IPS-NIHi11 (cell line): ENCODE measurements at regions not wholly inside any gene's neighbourhood (a gene's known extent, or its start where the extent isn't known, plus 50 kb on each side); places are given as distances from the start of the nearest gene placed in this dataset.
"Not testable (repeated sequence)": the region's sequence is repeated elsewhere in the genome, so short reads cannot be mapped to it uniquely, and the experiment has no call there.

Source experiments
- DNase-seq: peaks from one replicate; pipeline ENCODE4 v3.0.0; 2012; ENCODE audit warnings: mixed read lengths, low spot score

GRCh38 chr18:30451981-30452380 lies 590.6 kb downstream of the DSC3 start:
- no peak for DNase-seq

- no peak for DNase-seq
Observed at GRCh38 chr18:30450927-30451326, 591.6 kb downstream of the DSC3 start.

GRCh38 chr18:30446605-30447004 lies 595.9 kb downstream of the DSC3 start:
- DNase-seq = no peak

GRCh38 chr18:30444544-30444943 lies 598.0 kb downstream of the DSC3 start:
- no peak for DNase-seq

GRCh38 chr18:30440351-30440750 lies 602.2 kb downstream of the DSC3 start:
- DNase-seq = no peak

- no peak for DNase-seq
Observed at GRCh38 chr18:30439174-30439573, 603.4 kb downstream of the DSC3 start.

GRCh38 chr18:30432349-30432748 lies 610.2 kb downstream of the DSC3 start:
- no peak for DNase-seq

GRCh38 chr18:30419399-30419798 lies 623.1 kb downstream of the DSC3 start:
- DNase-seq = not testable (repeated sequence)

GRCh38 chr18:30415903-30416302 lies 626.6 kb downstream of the DSC3 start:
- DNase-seq = no peak

- no peak for DNase-seq
Observed at GRCh38 chr18:30409120-30409519, 633.4 kb downstream of the DSC3 start.

GRCh38 chr18:30406728-30407127 lies 635.8 kb downstream of the DSC3 start:
- no peak for DNase-seq

- no peak for DNase-seq
Observed at GRCh38 chr18:30405038-30405437, 637.5 kb downstream of the DSC3 start.

GRCh38 chr18:30404422-30404821 lies 638.1 kb downstream of the DSC3 start:
- DNase-seq = no peak

GRCh38 chr18:30403278-30403677 lies 639.3 kb downstream of the DSC3 start:
- DNase-seq = no peak

GRCh38 chr18:30387401-30387800 lies 655.1 kb downstream of the DSC3 start:
- no peak for DNase-seq

GRCh38 chr18:30386624-30387023 lies 655.9 kb downstream of the DSC3 start:
- DNase-seq = no peak

GRCh38 chr18:30385684-30386083 lies 656.9 kb downstream of the DSC3 start:
- DNase-seq = no peak

GRCh38 chr18:30381826-30382225 lies 660.7 kb downstream of the DSC3 start:
- DNase-seq = no peak

GRCh38 chr18:30378097-30378496 lies 664.4 kb downstream of the DSC3 start:
- no peak for DNase-seq

- DNase-seq = peak; percentile 32
Observed at GRCh38 chr18:30376515-30376914, 666.0 kb downstream of the DSC3 start.

- no peak for DNase-seq
Observed at GRCh38 chr18:30361864-30362540, 680.5 kb downstream of the DSC3 start.

- no peak for DNase-seq
Observed at GRCh38 chr18:30359521-30359920, 683.0 kb downstream of the DSC3 start.

- no peak for DNase-seq
Observed at GRCh38 chr18:30358555-30358954, 684.0 kb downstream of the DSC3 start.

GRCh38 chr18:30352551-30353168 lies 689.9 kb downstream of the DSC3 start:
- no peak for DNase-seq
